Sigmoid colon (tissue), 6 donors: ENCODE measurements at regions not wholly inside any gene's neighbourhood (a gene's known extent, or its start where the extent isn't known, plus 50 kb on each side); places are given as distances from the start of the nearest gene placed in this dataset.

Experiments used
- DNase-seq: peaks from one replicate; pipeline ENCODE4 v3.0.0-alpha.2; 2019
- H3K27ac ChIP-seq, 4 donors: fragments of 200-600 bp; sonication (generic); one replicate each; pipeline ENCODE4 v1.5.1; 2016 to 2019; ENCODE audit warnings: mild to moderate bottlenecking in 1 of 4
- H3K27me3 ChIP-seq, 3 donors: fragments of 200-600 bp; sonication (generic); one replicate each; pipeline ENCODE4 v1.5.1; 2019; ENCODE audit warnings: mild to moderate bottlenecking in 1 of 3
- H3K36me3 ChIP-seq, 4 donors: fragments of 200-600 bp; sonication (generic); one replicate each; pipeline ENCODE4 v1.5.1; 2016 to 2019
- H3K4me1 ChIP-seq, 4 donors: fragments of 200-600 bp; sonication (generic); one replicate each; pipeline ENCODE4 v1.5.1; 2017 to 2019
- H3K4me3 ChIP-seq, 4 donors: fragments of 200-600 bp; sonication (generic); one replicate each; pipeline ENCODE4 v1.5.1; 2017 to 2019; ENCODE audit warnings: mild to moderate bottlenecking in 2 of 4, moderate library complexity in 1 of 4
- H3K9me3 ChIP-seq, 4 donors: fragments of 200-600 bp in 3 of 4; sonication (generic) in 3 of 4; one replicate each; pipeline versions ENCODE4 v1.5.1 to v1.6.1; 2013 to 2019
- EP300 ChIP-seq, 4 donors: sonication (generic); formaldehyde crosslinking; IDR thresholded peaks; one replicate each; pipeline ENCODE4 v1.6.1; 2017; ENCODE audit warnings: antibody characterized with exemption in 4 of 4
- POLR2A ChIP-seq, 2 donors: fragments of 450-650 bp; IDR thresholded peaks; one replicate each; pipeline ENCODE4 v1.6.1; 2016; ENCODE audit warnings: antibody characterized with exemption in 2 of 2, mild to moderate bottlenecking in 2 of 2, moderate library complexity in 2 of 2
- POLR2AphosphoS5 ChIP-seq, 4 donors: sonication (generic); formaldehyde crosslinking; IDR thresholded peaks; one replicate each; pipeline ENCODE4 v1.6.1; 2017; ENCODE audit warnings: antibody characterized with exemption in 4 of 4
- WGBS, 2 donors: extraction: QIAGEN DNeasy Blood & Tissue Kit; methylation state at CpG; one replicate each; pipeline ENCODE4 v1.1.7; 2013; 5-methylcytosine and 5-hydroxymethylcytosine counted together
- intact Hi-C: fragments of 100-400 bp; cut with DNase I; formaldehyde crosslinking; loops from one replicate; pipeline ENCODE4 v1.15.1; 2023
- TF ChIP-seq, protein P1 (sequence below), 4 experiments: fragments of 450-650 bp in 3 of 4; fragments of 200-600 bp in 1 of 4; IDR thresholded peaks; one replicate each; pipeline ENCODE4 v1.5.1; 2016 to 2019; ENCODE audit warnings: antibody characterized with exemption in 4 of 4, mild to moderate bottlenecking in 3 of 4, moderate library complexity in 2 of 4
- donor health status: healthy with polysubstance abuse.
- donor health status: healthy.

DNA sequence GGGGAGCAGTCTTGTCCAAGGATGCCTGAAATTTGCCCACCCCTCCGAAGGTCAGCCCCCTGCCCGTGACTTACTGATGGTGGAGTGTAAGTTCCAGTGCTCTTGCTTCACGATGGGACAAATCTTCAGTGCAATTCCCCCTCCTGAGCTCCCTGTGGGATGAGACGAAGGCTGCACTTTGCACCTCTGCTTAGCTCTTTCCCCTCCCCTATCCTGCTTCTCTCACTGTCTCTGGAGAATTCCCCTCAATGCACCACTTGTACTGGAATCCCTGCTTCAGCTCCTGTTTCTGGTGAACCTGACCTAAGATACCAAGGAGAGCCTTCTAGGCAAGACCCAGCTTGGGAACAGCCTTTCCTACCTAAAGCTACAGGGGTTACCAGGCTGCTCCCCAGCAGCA is 122.9 kb upstream of the ZMIZ1 start:
- Histone ChIP-seq H3K9me3 (no peaks in the 10 kb centered on the region), H3K27ac (peak overlapping the region in 3 of 4 donors; percentile 80 to 84 (median 82)), H3K27me3 (no peaks in the 10 kb centered on the region), H3K4me1 (peaks cover 0 to 41% (median 39%) of the 10 kb centered on the region in 4 donors), H3K36me3 (no peaks in the 10 kb centered on the region), H3K4me3 (no peak overlapping the region)
- WGBS, 2 donors: 84 to 88% methylated on average over 4 of the region's 4 CpGs
- TF ChIP-seq, protein P1, sequence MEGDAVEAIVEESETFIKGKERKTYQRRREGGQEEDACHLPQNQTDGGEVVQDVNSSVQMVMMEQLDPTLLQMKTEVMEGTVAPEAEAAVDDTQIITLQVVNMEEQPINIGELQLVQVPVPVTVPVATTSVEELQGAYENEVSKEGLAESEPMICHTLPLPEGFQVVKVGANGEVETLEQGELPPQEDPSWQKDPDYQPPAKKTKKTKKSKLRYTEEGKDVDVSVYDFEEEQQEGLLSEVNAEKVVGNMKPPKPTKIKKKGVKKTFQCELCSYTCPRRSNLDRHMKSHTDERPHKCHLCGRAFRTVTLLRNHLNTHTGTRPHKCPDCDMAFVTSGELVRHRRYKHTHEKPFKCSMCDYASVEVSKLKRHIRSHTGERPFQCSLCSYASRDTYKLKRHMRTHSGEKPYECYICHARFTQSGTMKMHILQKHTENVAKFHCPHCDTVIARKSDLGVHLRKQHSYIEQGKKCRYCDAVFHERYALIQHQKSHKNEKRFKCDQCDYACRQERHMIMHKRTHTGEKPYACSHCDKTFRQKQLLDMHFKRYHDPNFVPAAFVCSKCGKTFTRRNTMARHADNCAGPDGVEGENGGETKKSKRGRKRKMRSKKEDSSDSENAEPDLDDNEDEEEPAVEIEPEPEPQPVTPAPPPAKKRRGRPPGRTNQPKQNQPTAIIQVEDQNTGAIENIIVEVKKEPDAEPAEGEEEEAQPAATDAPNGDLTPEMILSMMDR (IDR thresholded peaks at IDR 0.05): no peak
- TF ChIP-seq POLR2AphosphoS5 (IDR thresholded peaks at IDR 0.05) (no peak), EP300 (IDR thresholded peaks at IDR 0.05) (no peak), POLR2A (IDR thresholded peaks at IDR 0.05) (no peak)
- intact Hi-C loops: loop anchor here (10.0 kb wide), 1 partner anchor 731 kb away; no protein-coding TSS in a partner anchor
- no peak for DNase-seq

DNA sequence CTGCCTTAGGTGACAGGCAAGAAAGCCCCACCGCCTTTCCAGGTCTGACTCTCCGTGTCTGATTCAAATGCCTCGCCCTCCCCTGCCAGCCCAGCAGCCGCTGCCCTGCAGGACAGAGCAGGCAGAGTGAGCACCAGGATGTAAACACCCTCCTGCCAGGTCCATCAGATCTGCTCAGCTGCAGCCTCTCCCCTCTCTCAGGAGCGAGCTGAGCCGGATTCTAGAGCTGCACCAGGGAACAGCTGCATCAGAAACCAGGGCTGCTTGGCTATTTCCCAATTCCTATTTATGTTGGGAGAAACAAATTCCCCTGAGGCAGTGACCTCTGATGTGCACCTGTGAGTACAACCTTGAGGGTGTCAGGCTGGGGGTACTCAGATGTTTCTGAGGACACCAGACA is 121.5 kb upstream of the ZMIZ1 start:
- Histone ChIP-seq H3K4me3 (no peak overlapping the region), H3K27ac (peak overlapping the region in 2 of 4 donors; percentile 82 to 84), H3K27me3 (no peaks in the 10 kb centered on the region), H3K4me1 (peaks cover 0 to 41% (median 39%) of the 10 kb centered on the region in 4 donors), H3K9me3 (no peaks in the 10 kb centered on the region), H3K36me3 (no peaks in the 10 kb centered on the region)
- 66 to 86% methylated on average over 6 of the region's 6 CpGs for WGBS, 2 donors
- no peak for DNase-seq
- intact Hi-C loops: loop anchor here (10.0 kb wide), 1 partner anchor 732 kb away; no protein-coding TSS in a partner anchor
- TF ChIP-seq EP300 (IDR thresholded peaks at IDR 0.05) (no peak), POLR2AphosphoS5 (IDR thresholded peaks at IDR 0.05) (no peak), POLR2A (IDR thresholded peaks at IDR 0.05) (no peak)
- TF ChIP-seq, protein P1 (IDR thresholded peaks at IDR 0.05): no peak

- Histone ChIP-seq H3K27ac (no peak overlapping the region), H3K9me3 (no peaks in the 10 kb centered on the region), H3K4me3 (no peak overlapping the region), H3K27me3 (no peaks in the 10 kb centered on the region), H3K4me1 (peaks cover 0 to 41% (median 39%) of the 10 kb centered on the region in 4 donors), H3K36me3 (no peaks in the 10 kb centered on the region)
- intact Hi-C loops: loop anchor here (10.0 kb wide), 1 partner anchor 733 kb away; no protein-coding TSS in a partner anchor
- no peak for DNase-seq
- 73% methylated on average over 2 of the region's 2 CpGs for WGBS, 2 donors
- TF ChIP-seq, protein P1 (IDR thresholded peaks at IDR 0.05): no peak
- TF ChIP-seq POLR2A (IDR thresholded peaks at IDR 0.05) (no peak), EP300 (IDR thresholded peaks at IDR 0.05) (no peak)
These were observed 121.0 kb upstream of the ZMIZ1 start for GRCh38 chr10:78947733-78948132.

DNA sequence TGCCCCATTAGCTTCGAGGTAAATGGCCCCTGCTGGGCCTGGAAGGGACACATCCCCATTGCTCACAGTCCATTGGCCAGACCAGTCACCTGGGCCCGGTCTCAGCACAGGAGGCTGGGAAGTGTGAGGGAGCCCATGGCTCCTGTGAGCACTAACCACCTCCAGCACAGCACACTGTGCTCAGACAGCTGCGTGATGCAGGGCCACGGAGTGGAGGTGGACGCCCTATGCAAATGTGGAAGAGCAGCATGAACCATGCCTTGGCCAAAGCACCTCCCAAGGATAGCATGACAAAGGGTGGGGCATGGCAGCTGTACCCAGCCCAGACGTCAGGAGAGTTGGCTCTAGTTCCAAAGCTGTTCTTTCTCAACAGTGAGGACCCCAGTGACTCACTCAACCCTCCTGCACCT is 120.1 kb upstream of the ZMIZ1 start:
- Histone ChIP-seq H3K27ac (no peak overlapping the region), H3K36me3 (no peaks in the 10 kb centered on the region), H3K27me3 (no peaks in the 10 kb centered on the region), H3K4me1 (peaks cover 0 to 39% (median 38%) of the 10 kb centered on the region in 4 donors), H3K4me3 (no peak overlapping the region), H3K9me3 (no peaks in the 10 kb centered on the region)
- TF ChIP-seq POLR2A (IDR thresholded peaks at IDR 0.05) (no peak), EP300 (IDR thresholded peaks at IDR 0.05) (no peak), POLR2AphosphoS5 (IDR thresholded peaks at IDR 0.05) (no peak)
- TF ChIP-seq, protein P1 (IDR thresholded peaks at IDR 0.05): no peak
- DNase-seq: no peak
- 35 to 74% methylated on average over 6 of the region's 6 CpGs for WGBS, 2 donors
- intact Hi-C loops: loop anchor here (10.0 kb wide), 1 partner anchor 734 kb away; no protein-coding TSS in a partner anchor
